DMS 273 (cell line): ENCODE measurements at regions not wholly inside any gene's neighbourhood (a gene's known extent, or its start where the extent isn't known, plus 50 kb on each side); places are given as distances from the start of the nearest gene placed in this dataset.
A peak's percentile ranks its signal among the peaks of the same experiment; 100 is the strongest.

Experiments
- DNase-seq: peaks from one replicate; lab custom pipeline; 2025; ENCODE audit not compliant: unreplicated experiment; lab: John Stamatoyannopoulos, UW

GRCh38 chr12:14252697-14253096 lies 112.8 kb upstream of the ATF7IP start:
- no peak for DNase-seq

- no peak for DNase-seq
Measured at GRCh38 chr12:14253496-14253895, 112.0 kb upstream of the ATF7IP start.

- no peak for DNase-seq
Measured at GRCh38 chr12:14254781-14255180, 110.7 kb upstream of the ATF7IP start.

GRCh38 chr12:14256121-14256520 lies 109.4 kb upstream of the ATF7IP start:
- no peak for DNase-seq

GRCh38 chr12:14256555-14257169 lies 108.8 kb upstream of the ATF7IP start:
- peak; percentile 88 for DNase-seq

GRCh38 chr12:14257303-14257733 lies 108.2 kb upstream of the ATF7IP start:
- DNase-seq: no peak

GRCh38 chr12:14257734-14258574 lies 107.5 kb upstream of the ATF7IP start:
- peak; percentile 100 for DNase-seq

- DNase-seq: peak; percentile 34
Measured at GRCh38 chr12:14258575-14258940, 106.9 kb upstream of the ATF7IP start.

- DNase-seq: no peak
Measured at GRCh38 chr12:14259481-14260010, 105.9 kb upstream of the ATF7IP start.

GRCh38 chr12:14260011-14260993 lies 105.2 kb upstream of the ATF7IP start:
- DNase-seq: peak; percentile 93

- DNase-seq: no peak
Measured at GRCh38 chr12:14261096-14261495, 104.4 kb upstream of the ATF7IP start.

GRCh38 chr12:14261861-14262260 lies 103.6 kb upstream of the ATF7IP start:
- DNase-seq: no peak

- no peak for DNase-seq
Measured at GRCh38 chr12:14262771-14263511, 102.5 kb upstream of the ATF7IP start.

GRCh38 chr12:14263742-14264141 lies 101.7 kb upstream of the ATF7IP start:
- no peak for DNase-seq

GRCh38 chr12:14264316-14264715 lies 101.2 kb upstream of the ATF7IP start:
- no peak for DNase-seq

- DNase-seq: peak; percentile 12
Measured at GRCh38 chr12:14264778-14265177, 100.7 kb upstream of the ATF7IP start.

- no peak for DNase-seq
Measured at GRCh38 chr12:14268120-14268515, 97.4 kb upstream of the ATF7IP start.

- no peak for DNase-seq
Measured at GRCh38 chr12:14270392-14270791, 95.1 kb upstream of the ATF7IP start.

- DNase-seq: peak; percentile 62
Measured at GRCh38 chr12:14272956-14273912, 92.2 kb upstream of the ATF7IP start.
